ENCODE measurements at regions not wholly inside any gene's neighbourhood (a gene's known extent, or its start where the extent isn't known, plus 50 kb on each side); places are given as distances from the start of the nearest gene placed in this dataset.
"Not testable (repeated sequence)": the region's sequence is repeated elsewhere in the genome, so short reads cannot be mapped to it uniquely, and the experiment has no call there.

DNA sequence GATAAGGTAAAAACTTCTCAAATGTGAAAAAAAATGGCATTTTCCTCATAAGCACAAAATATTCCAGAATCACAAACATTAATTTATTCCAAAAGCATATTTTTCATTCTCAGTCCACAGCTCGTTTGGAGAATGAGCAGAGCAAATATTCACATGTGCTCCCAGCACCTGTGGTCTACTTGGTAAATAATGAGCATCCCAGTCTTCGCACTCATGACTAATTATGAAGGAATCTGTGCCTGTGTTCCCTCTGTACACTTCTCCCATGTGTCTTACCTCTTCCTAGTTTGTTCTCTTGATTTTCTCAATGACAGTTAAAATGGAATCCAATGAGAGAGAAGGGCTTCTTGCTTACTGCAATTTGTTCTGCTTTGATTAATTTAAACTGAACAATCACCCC is 671.0 kb upstream of the SOX11 start:
- H3K4me1 Mint-ChIP-seq = no peaks in the 10 kb centered on the region
- no peak for ATAC-seq
- no peaks in the 10 kb centered on the region for H3K36me3 Mint-ChIP-seq
- no peak overlapping the region for H3K4me3 Mint-ChIP-seq
- H3K27ac Mint-ChIP-seq = no peak overlapping the region
- peaks cover 16% of the 10 kb centered on the region for H3K9me3 Mint-ChIP-seq
- H3K27me3 Mint-ChIP-seq = no peaks in the 10 kb centered on the region

DNA sequence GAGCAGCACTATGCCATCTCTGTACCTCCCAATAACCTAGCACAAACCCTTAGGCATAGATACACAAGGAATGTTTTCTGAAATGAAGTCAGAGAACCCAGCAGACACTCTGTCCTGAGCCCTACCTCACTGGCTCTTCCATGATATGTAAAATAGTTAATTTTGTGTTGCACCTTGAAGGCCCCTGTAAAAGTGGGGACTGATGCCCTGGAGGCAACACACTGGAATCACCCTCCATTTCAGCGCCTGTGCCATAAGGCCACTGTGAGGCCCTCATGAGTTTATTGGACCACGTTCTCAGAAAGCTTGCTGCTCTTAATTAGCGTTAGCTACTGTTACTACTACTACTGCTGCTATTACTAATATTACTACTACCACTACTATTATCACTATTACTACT is 670.1 kb upstream of the SOX11 start:
- no peak for ATAC-seq
- H3K4me1 Mint-ChIP-seq = no peaks in the 10 kb centered on the region
- H3K27me3 Mint-ChIP-seq = no peaks in the 10 kb centered on the region
- no peak overlapping the region for H3K27ac Mint-ChIP-seq
- no peak overlapping the region for H3K4me3 Mint-ChIP-seq
- H3K9me3 Mint-ChIP-seq = peaks cover 16% of the 10 kb centered on the region
- H3K36me3 Mint-ChIP-seq = no peaks in the 10 kb centered on the region

DNA sequence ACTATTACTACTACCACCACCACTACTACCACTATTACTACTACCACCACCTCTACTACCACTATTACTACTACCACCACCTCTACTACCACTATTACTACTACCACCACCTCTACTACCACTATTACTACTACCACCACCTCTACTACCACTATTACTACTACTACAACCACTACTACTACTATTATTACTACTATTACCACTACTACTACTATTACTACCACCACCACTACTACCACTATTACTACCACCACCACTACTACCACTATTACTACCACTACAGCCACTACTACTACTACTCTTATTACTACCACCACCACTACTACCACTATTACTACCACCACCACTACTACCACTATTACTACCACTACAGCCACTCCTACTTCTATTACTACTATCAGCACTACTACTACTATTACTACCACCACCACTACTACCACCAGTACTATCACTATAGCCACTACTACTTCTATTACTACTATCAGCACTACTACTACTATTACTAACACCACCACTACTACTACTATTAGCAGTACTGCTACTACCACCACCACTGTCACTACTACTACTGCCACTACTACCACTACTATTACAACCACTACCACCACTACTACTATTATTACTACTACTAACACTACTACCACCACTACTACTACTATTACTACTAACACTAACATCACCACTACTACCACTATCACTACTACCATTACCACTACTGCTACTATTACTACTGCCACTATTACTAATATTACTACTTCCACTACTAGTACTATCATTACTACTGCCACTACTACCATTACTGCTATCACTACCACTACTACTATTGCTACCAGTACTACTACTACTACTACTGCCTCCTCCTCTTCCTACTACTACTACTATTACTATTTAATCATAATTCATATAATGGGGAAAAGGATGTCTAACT is 669.2 kb upstream of the SOX11 start:
- H3K9me3 Mint-ChIP-seq = peaks cover 16% of the 10 kb centered on the region
- ATAC-seq, H3K27me3 Mint-ChIP-seq, H3K36me3 Mint-ChIP-seq, H3K4me3 Mint-ChIP-seq, H3K27ac Mint-ChIP-seq, H3K4me1 Mint-ChIP-seq: not testable (repeated sequence)

DNA sequence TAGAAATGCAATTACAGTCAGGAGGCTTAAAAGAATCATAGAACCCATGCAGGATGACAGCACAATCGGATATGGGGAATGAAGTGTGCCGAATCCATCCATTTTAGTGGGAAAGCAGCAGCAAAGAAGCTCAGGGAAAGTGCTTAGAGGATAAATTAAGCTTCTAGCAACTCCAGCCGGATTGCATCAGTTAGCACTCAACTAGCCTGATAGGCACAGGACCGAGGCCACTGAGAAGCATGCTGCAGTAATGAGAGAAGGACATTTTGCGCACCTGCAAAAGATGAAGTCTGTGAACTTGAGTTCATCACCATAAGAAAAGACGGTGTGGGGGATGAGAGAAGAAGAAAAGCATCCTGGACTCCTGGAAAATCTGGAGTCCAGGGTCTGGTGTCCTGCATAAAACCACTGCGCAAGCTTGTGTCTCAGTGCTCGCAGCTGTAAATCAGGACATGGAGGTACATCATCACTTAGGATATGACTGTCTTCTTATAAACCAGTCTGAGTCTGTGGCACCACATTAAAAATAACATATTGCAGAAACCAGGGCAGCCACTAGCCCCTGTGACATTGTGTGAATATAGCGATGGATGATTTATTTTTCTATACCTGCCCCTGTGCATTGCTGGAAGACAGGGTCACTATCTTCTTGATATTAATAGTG is 665.5 kb upstream of the SOX11 start:
- Mint-ChIP-seq H3K36me3 (no peaks in the 10 kb centered on the region), H3K4me3 (no peak overlapping the region), H3K4me1 (no peaks in the 10 kb centered on the region), H3K27ac (no peak overlapping the region), H3K27me3 (no peaks in the 10 kb centered on the region), H3K9me3 (peaks cover 16% of the 10 kb centered on the region)
- no peak for ATAC-seq

DNA sequence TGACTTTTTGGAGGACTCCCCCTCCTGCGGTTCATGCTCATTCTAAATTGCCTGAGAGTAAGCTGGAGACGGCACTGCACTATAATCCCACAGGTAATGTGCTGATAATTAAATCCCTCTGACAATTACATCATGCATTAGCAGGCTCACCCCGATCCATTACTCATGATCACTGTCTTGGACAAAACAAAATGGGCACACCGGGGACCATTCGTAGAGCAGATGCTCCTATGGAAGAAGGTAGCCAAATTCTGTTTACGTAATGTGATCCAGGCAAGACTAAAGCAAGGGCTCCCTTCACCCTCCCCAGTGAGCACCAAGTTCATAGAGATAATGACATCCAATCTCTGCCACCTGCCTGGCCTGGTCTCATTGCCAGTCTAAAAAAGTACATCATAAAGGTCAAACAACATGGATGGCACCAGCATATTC is 657.1 kb upstream of the SOX11 start:
- H3K27me3 Mint-ChIP-seq = no peaks in the 10 kb centered on the region
- ATAC-seq = no peak
- H3K36me3 Mint-ChIP-seq = no peaks in the 10 kb centered on the region

DNA sequence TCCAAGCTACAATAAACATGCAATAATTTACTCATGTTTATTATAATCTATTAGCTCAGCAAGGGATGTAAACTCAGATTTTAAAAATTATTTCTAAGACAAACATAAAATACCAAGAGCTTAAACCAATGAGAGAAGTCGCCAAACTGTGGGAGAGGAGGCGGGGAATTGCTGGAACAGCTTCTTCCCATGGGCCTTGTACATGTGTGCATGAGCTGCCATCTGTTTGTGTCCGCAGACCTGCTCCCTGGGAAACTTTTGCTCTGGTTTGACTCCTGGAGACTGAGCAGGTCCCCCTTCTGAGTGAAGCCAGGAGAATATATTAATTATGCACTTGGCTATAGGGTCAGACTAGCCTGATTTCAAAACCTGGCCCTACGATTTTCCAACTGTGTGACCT is 655.9 kb upstream of the SOX11 start:
- H3K27me3 Mint-ChIP-seq = no peaks in the 10 kb centered on the region
- no peaks in the 10 kb centered on the region for H3K4me1 Mint-ChIP-seq
- ATAC-seq = peak; percentile 16
- no peaks in the 10 kb centered on the region for H3K36me3 Mint-ChIP-seq
- H3K9me3 Mint-ChIP-seq = no peaks in the 10 kb centered on the region
- no peak overlapping the region for H3K27ac Mint-ChIP-seq
- H3K4me3 Mint-ChIP-seq = no peak overlapping the region

More for the DNA sequence above, 657.1 kb upstream of the SOX11 start:
- no peaks in the 10 kb centered on the region for H3K9me3 Mint-ChIP-seq
- H3K4me3 Mint-ChIP-seq = no peak overlapping the region
- H3K27ac Mint-ChIP-seq = no peak overlapping the region
- no peaks in the 10 kb centered on the region for H3K4me1 Mint-ChIP-seq

DNA sequence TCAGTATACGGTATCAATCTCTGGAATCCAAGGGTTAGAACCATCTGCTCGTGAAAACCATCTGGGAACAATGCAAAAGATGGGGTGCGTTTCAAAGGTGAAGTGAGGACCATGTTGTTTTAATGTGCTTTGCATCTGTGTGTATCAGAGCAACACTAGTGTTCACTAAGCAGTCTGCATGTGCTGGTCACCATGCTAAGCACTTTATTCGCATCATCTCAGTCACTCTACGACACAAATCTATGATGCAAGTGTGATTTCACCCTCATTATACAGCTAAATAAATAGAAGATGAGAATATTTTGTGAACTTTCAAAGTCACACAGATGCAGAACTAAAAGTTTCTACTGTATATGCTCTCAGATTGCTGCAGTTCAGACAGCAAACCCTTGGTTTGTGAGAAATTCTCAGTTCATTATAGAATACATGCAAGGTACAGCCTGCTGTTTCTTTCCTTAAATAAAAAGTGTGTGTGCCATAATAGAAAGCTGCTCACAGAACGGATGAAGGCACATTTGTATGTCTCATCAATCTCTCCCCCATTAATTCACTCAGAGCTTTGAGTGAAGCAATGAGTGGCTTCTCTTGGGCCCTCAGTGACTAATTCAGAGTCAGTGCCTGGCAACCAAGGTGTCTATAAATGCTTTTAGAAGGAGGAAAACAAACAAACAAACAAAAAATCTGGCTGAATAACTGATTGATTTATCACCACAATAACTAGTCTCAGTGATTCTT is 652.8 kb upstream of the SOX11 start:
- ATAC-seq = no peak
- H3K4me1 Mint-ChIP-seq = no peaks in the 10 kb centered on the region

DNA sequence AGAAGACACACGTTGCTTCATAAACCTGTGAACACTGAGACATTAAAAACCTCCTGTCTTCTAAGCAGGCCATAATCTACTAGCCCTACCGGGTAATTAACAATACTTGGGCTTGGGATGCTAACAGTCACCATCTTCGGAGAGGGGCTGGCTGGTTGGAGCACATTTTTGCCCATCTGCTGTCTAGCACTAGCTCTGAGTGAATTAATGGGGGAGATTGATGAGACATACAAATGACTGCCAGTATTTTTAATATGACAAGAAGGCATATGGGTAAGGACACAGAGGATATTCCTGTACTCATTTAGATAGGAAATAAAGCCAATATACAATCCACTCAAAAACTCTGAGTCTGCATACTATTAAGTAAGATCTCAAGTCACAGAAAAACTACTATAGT is 651.6 kb upstream of the SOX11 start:
- no peak for ATAC-seq
- no peak overlapping the region for H3K4me3 Mint-ChIP-seq
- no peaks in the 10 kb centered on the region for H3K27me3 Mint-ChIP-seq
- no peak overlapping the region for H3K27ac Mint-ChIP-seq
- peaks cover 2% of the 10 kb centered on the region for H3K9me3 Mint-ChIP-seq
- no peaks in the 10 kb centered on the region for H3K4me1 Mint-ChIP-seq
- H3K36me3 Mint-ChIP-seq = no peaks in the 10 kb centered on the region

More for the DNA sequence above, 652.8 kb upstream of the SOX11 start:
- Mint-ChIP-seq H3K4me3 (no peak overlapping the region), H3K27ac (no peak overlapping the region), H3K27me3 (no peaks in the 10 kb centered on the region), H3K9me3 (peaks cover 2% of the 10 kb centered on the region), H3K36me3 (no peaks in the 10 kb centered on the region)

DNA sequence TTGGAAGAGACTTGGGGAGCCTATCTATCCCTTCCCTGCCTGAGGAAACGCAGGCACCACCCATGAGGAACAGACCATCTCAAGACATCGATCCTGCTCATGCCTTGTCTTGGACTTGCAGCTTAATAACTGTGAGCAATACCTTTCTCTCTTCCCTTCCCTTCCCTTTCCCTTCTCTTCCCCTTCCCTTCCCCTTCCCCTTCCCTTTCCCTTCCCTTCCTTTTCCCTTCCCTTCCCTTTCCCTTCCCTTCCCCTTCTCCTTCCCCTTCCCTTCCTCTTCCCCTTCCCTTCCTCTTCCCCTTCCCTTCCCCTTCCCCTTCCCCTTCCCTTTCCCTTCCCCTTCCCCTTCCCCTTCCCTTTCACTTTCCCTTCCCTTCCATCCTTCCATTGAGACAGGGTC is 650.7 kb upstream of the SOX11 start:
- no peak overlapping the region for H3K4me3 Mint-ChIP-seq
- no peak overlapping the region for H3K27ac Mint-ChIP-seq
- H3K36me3 Mint-ChIP-seq = no peaks in the 10 kb centered on the region
- H3K9me3 Mint-ChIP-seq = peaks cover 2% of the 10 kb centered on the region
- H3K27me3 Mint-ChIP-seq = no peaks in the 10 kb centered on the region
- no peak for ATAC-seq
- no peaks in the 10 kb centered on the region for H3K4me1 Mint-ChIP-seq

DNA sequence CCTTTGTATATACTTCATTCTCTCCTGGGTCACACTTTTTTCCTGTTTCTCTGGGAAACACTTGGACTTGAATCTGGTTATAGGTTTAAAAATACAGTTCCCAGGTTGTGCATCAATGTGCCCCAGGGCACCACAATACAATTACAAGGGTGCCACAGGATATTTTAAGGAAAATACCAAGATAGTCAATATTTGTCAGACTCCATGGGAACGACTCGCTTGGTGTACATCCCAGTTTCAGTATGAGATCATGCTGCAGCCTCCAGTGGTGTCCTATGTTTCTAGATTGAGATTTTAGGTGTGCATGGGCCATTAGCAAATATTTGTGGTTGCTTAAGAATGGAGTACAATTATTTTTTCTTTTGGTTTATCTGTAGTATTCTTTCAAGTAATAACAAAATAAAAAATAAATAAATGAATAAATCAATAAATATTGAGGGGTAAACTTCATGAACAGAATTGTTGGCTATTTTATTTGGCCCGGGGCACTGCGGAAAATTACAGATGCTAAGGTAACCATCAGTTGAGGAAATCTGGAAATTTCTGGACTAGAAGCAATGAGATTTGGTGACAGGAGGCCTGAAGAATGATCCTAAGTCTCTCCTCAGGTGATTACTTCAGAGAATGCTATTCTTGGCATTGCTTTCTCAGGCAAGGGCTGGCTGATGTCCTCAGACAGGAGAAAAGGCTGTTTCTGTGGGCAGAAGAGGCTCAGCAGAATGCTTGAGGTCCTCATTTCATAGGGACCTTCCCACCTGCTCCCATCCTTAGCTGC is 649.3 kb upstream of the SOX11 start:
- no peak for ATAC-seq
- Mint-ChIP-seq H3K36me3 (no peaks in the 10 kb centered on the region), H3K9me3 (peaks cover 2% of the 10 kb centered on the region), H3K27me3 (no peaks in the 10 kb centered on the region), H3K27ac (no peak overlapping the region), H3K4me3 (no peak overlapping the region), H3K4me1 (no peaks in the 10 kb centered on the region)

DNA sequence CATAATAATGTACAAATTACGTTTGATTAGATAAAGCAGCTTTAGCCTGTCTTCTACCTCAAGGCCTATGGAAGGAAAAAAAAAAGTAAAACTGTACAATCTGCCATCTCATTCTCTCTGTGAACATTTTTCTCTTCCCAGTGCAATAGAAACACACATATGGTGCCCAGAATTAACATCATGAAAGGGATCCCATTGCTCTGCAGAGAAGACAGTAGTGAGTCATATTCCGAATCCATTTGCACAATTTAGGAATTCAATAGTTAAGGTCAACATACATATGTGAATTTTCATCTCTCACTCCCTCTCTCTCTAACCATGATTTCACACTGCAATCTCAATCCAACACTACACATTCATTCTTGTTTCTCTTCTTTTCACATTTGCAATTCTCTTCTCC is 640.9 kb upstream of the SOX11 start:
- no peaks in the 10 kb centered on the region for H3K27me3 Mint-ChIP-seq
- H3K4me3 Mint-ChIP-seq = no peak overlapping the region

DNA sequence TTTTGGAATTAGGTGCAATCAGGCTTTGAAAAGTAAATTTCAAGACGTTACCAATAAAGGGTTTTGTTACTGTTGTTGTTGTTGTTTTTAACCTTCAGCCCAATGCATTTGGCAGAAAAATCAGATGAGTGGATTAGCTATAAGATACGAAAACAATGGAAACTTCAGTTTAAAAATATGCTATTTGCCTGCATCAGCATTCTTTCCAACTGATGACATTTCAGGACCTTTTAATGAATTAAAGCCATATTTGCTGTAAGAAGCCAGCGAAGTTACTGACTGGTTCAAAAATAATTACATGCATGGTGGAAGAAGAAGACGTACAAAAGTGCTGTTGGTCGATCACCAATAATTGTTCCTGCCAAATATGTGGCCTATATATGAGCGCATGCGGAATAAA is 639.3 kb upstream of the SOX11 start:
- no peak for ATAC-seq
- Mint-ChIP-seq H3K27me3 (no peaks in the 10 kb centered on the region), H3K36me3 (no peaks in the 10 kb centered on the region), H3K4me1 (no peaks in the 10 kb centered on the region), H3K9me3 (peaks cover 5% of the 10 kb centered on the region), H3K4me3 (no peak overlapping the region), H3K27ac (no peak overlapping the region)

More for the DNA sequence above, 640.9 kb upstream of the SOX11 start:
- no peak for ATAC-seq
- H3K27ac Mint-ChIP-seq = no peak overlapping the region
- no peaks in the 10 kb centered on the region for H3K4me1 Mint-ChIP-seq
- no peaks in the 10 kb centered on the region for H3K36me3 Mint-ChIP-seq
- H3K9me3 Mint-ChIP-seq = peaks cover 5% of the 10 kb centered on the region

DNA sequence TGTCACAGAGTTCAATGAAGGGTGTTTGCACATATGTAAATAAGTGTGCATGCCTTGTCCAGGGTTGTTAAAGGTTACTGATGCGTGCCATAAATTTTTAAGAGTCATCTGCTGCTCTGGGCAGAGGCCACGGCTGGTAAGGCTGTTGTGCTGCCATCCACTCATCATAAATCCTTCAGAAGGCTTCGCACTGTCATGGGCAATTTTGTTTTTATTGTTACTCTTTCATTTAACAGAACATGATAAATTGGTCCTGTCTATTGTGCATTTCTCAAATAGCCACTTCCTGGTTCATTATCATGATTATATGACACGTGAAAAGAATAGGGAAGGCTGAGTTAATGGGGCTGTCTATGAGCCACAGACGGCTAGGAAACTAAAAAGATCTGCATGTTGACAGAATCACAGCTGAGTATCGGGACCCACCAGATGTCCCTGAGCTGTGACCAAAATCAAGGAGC is 634.3 kb upstream of the SOX11 start:
- Mint-ChIP-seq H3K4me3 (no peak overlapping the region), H3K27me3 (no peaks in the 10 kb centered on the region), H3K4me1 (no peaks in the 10 kb centered on the region), H3K27ac (no peak overlapping the region), H3K9me3 (peaks cover 2% of the 10 kb centered on the region), H3K36me3 (no peaks in the 10 kb centered on the region)
- ATAC-seq = no peak

DNA sequence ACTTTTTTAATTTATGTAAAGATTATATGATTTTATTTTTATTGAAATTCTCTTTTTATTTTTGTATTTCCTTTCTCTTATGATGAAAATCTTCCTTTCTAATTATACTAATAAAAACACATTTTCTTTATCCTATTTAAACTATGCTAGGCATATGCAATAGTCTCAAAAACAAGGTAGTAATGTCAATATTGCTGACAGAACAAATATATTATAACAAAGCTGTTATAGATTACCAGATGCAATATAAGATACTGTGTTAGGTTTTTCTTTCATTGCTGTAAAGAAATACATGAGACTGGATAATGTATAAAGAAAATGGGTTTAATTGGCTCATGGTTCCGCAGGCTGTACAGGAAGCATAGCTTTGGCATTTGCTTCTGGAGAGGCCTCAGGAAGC is 631.2 kb upstream of the SOX11 start:
- Mint-ChIP-seq H3K4me1 (no peaks in the 10 kb centered on the region), H3K27ac (no peak overlapping the region), H3K27me3 (no peaks in the 10 kb centered on the region), H3K9me3 (peaks cover 2% of the 10 kb centered on the region), H3K4me3 (no peak overlapping the region), H3K36me3 (no peaks in the 10 kb centered on the region)
- ATAC-seq = no peak

DNA sequence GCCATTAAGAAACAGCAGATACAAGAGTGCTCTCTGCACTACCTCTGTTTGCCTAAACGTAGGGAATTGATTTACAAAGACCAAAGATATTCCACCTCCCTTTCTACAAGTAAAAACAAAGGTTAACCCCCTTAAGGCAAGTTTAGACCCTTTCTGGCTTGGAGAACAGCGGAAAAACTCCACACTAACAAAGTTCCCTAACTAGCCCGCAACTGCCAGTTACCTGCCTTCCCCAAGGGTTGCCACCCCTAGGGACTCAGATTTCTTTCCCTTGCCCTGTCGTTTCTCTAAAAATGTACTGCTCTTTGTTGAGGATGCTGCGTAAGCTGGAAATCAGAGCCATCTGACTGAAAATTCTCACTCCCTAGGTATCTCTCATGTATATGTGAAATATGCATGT is 627.5 kb upstream of the SOX11 start:
- ATAC-seq = no peak
- Mint-ChIP-seq H3K36me3 (no peaks in the 10 kb centered on the region), H3K9me3 (peaks cover 2% of the 10 kb centered on the region), H3K4me1 (no peaks in the 10 kb centered on the region), H3K27ac (no peak overlapping the region), H3K4me3 (no peak overlapping the region), H3K27me3 (no peaks in the 10 kb centered on the region)
